A549 (cell line): ENCODE measurements at regions not wholly inside any gene's neighbourhood (a gene's known extent, or its start where the extent isn't known, plus 50 kb on each side); places are given as distances from the start of the nearest gene placed in this dataset.
A peak's percentile ranks its signal among the peaks of the same experiment; 100 is the strongest.

ENCODE experiments used
- ATAC-seq, 2 experiments: fragments of 200-7000 bp in 1 of 2; fragments of >200 bp in 1 of 2; cut with Nextera tagmentation in 1 of 2; cut with Tn5 transposase in 1 of 2; 3 replicates each; pipeline versions ENCODE4 v1.8.0 to v1.9.1; 2018 to 2020; ENCODE audit warnings: mild to moderate bottlenecking in 1 of 2, moderate library complexity in 1 of 2
- CTCF ChIA-PET: fragments of 300-600 bp; sonication (Branson Sonifier 250); formaldehyde crosslinking; extraction: SDS; loops from one replicate; lab custom pipeline; 2021; ENCODE audit warnings: antibody characterized with exemption, inconsistent platforms; lab: Yijun Ruan, JAX
- POLR2A ChIA-PET: fragments of 350-600 bp; formaldehyde crosslinking; extraction: SDS; loops from one replicate; lab custom pipeline; 2021; ENCODE audit warnings: antibody characterized with exemption, inconsistent platforms; lab: Yijun Ruan, JAX
- DNase-seq, 2 experiments: peaks; one replicate each; pipeline versions ENCODE4 v3.0.0 to v3.0.0-alpha.2; 2011 to 2016; ENCODE audit warnings: low read depth in 1 of 2, low spot score in 1 of 2
- FAIRE-seq: peaks from 2 replicates; lab custom pipeline; 2011; peaks lifted over from hg19 to GRCh38; lab: Jason Lieb, UNC
- H3K27ac ChIP-seq, 2 experiments: fragments of >200 bp; sonication (Bioruptor Twin); formaldehyde crosslinking; 3 replicates each; pipeline ENCODE4 v1.5.1; 2016 to 2017
- H3K4me1 ChIP-seq: fragments of >200 bp; sonication (Bioruptor Twin); formaldehyde crosslinking; 3 replicates; pipeline ENCODE4 v1.6.1; 2016
- H3K4me2 ChIP-seq: fragments of >200 bp; sonication (Bioruptor Twin); formaldehyde crosslinking; 3 replicates; pipeline ENCODE4 v1.6.1; 2016
- H3K4me3 ChIP-seq: fragments of >200 bp; sonication (Bioruptor Twin); formaldehyde crosslinking; 3 replicates; pipeline ENCODE4 v1.5.1; 2016
- H3K9me3 ChIP-seq: fragments of >200 bp; sonication (Bioruptor Twin); formaldehyde crosslinking; 3 replicates; pipeline ENCODE4 v1.6.1; 2016
- BHLHE40 ChIP-seq: IDR thresholded peaks from 2 replicates; pipeline ENCODE4 v1.6.1; 2012; ENCODE audit warnings: low read depth, low read length, inconsistent platforms
- CBX2 ChIP-seq: fragments of 200-600 bp; sonication (generic); IDR thresholded peaks from 2 replicates; pipeline ENCODE4 v1.6.1; 2016; ENCODE audit warnings: low read depth, mild to moderate bottlenecking, borderline replicate concordance
- CTCF ChIP-seq: fragments of >200 bp; sonication (Bioruptor Twin); formaldehyde crosslinking; IDR thresholded peaks from 3 replicates; pipeline ENCODE4 v1.5.1; 2016
- EHMT2 ChIP-seq: fragments of 200-600 bp; sonication (generic); IDR thresholded peaks from 2 replicates; pipeline ENCODE4 v1.6.1; 2016; ENCODE audit warnings: antibody characterized with exemption, low read depth, mild to moderate bottlenecking, moderate library complexity
- EP300 ChIP-seq, 2 experiments: fragments of >200 bp; sonication (Bioruptor Twin); formaldehyde crosslinking; IDR thresholded peaks; 2 replicates in 1 of 2; 3 replicates in 1 of 2; pipeline ENCODE4 v1.6.1; 2016 to 2017
- FOXS1 ChIP-seq: fragments of 250-450 bp; sonication (Bioruptor Pico); IDR thresholded peaks from 2 replicates; pipeline ENCODE4 v1.5.0; 2020; ENCODE audit warnings: mild to moderate bottlenecking, moderate library complexity
- HEYL ChIP-seq: fragments of 250-450 bp; sonication (Bioruptor Pico); IDR thresholded peaks from 2 replicates; pipeline ENCODE4 v1.8.0; 2021; ENCODE audit warnings: mild to moderate bottlenecking, moderate library complexity
- HOXB5 ChIP-seq: fragments of 250-450 bp; sonication (Bioruptor Pico); IDR thresholded peaks from 2 replicates; pipeline ENCODE4 v1.5.0; 2020; ENCODE audit warnings: mild to moderate bottlenecking, moderate library complexity
- JUNB ChIP-seq: fragments of >200 bp; sonication (Bioruptor Twin); formaldehyde crosslinking; IDR thresholded peaks from 2 replicates; pipeline ENCODE4 v1.6.1; 2016
- KDM1A ChIP-seq: fragments of 200-600 bp; sonication (generic); IDR thresholded peaks from 2 replicates; pipeline ENCODE4 v1.6.1; 2016; ENCODE audit warnings: low read depth, mild to moderate bottlenecking
- MAFK ChIP-seq: fragments of 450-650 bp; IDR thresholded peaks from 2 replicates; pipeline ENCODE4 v1.6.1; 2014; ENCODE audit not compliant: partially characterized antibody
- MYC ChIP-seq: IDR thresholded peaks from 2 replicates; pipeline ENCODE4 v1.6.1; 2012; ENCODE audit warnings: mild to moderate bottlenecking, inconsistent platforms, low read length, improper control_type of control experiment, borderline replicate concordance
- NFE2L2 ChIP-seq: fragments of 150-350 bp; conservative IDR thresholded peaks from 2 replicates; pipeline ENCODE4 v1.6.1; 2014; ENCODE audit warnings: low read length
- NPAS2 ChIP-seq: fragments of 250-450 bp; sonication (Bioruptor Pico); IDR thresholded peaks from 2 replicates; pipeline ENCODE4 v1.8.0; 2022; ENCODE audit warnings: mild to moderate bottlenecking, moderate library complexity, borderline replicate concordance
- POLR2A ChIP-seq: IDR thresholded peaks from 2 replicates; pipeline ENCODE4 v1.6.1; 2012; ENCODE audit warnings: mild to moderate bottlenecking, low read length
- RARB ChIP-seq: fragments of 250-450 bp; sonication (Bioruptor Pico); IDR thresholded peaks from 2 replicates; pipeline ENCODE4 v1.8.0; 2021; ENCODE audit warnings: mild to moderate bottlenecking, moderate library complexity
- RCOR1 ChIP-seq: fragments of 150-350 bp; IDR thresholded peaks from 2 replicates; pipeline ENCODE4 v1.6.1; 2014; ENCODE audit warnings: antibody characterized with exemption, low read length, low read depth
- RNF2 ChIP-seq: fragments of 200-600 bp; sonication (generic); IDR thresholded peaks from 2 replicates; pipeline ENCODE4 v1.6.1; 2016; ENCODE audit warnings: low read depth, mild to moderate bottlenecking, antibody characterized with exemption, moderate library complexity, borderline replicate concordance
- TFCP2L1 ChIP-seq: fragments of 250-450 bp; sonication (Bioruptor Pico); IDR thresholded peaks from 2 replicates; pipeline ENCODE4 v1.5.0; 2021; ENCODE audit warnings: mild to moderate bottlenecking
- ZFP36 ChIP-seq: fragments of 450-650 bp; IDR thresholded peaks from 2 replicates; pipeline ENCODE4 v1.6.1; 2014; ENCODE audit warnings: borderline replicate concordance; ENCODE audit not compliant: partially characterized antibody
- ZNF302 ChIP-seq: fragments of 250-450 bp; sonication (Bioruptor Pico); IDR thresholded peaks from 2 replicates; pipeline ENCODE4 v1.9.0; 2021; ENCODE audit warnings: inconsistent platforms, mild to moderate bottlenecking, moderate library complexity
- WGBS: methylation state at CpG from one replicate; pipeline ENCODE4 v1.1.6; 2017; ENCODE audit errors: missing lambda C conversion rate; 5-methylcytosine and 5-hydroxymethylcytosine counted together
- TF ChIP-seq, protein P1 (sequence below): IDR thresholded peaks from 2 replicates; pipeline ENCODE4 v1.6.1; 2012
- TF ChIP-seq, protein P2 (sequence below): IDR thresholded peaks from 2 replicates; pipeline ENCODE4 v1.6.1; 2012
- TF ChIP-seq, protein P3 (sequence below): IDR thresholded peaks from 2 replicates; pipeline ENCODE4 v1.6.1; 2012; ENCODE audit warnings: low read depth, borderline replicate concordance

DNA sequence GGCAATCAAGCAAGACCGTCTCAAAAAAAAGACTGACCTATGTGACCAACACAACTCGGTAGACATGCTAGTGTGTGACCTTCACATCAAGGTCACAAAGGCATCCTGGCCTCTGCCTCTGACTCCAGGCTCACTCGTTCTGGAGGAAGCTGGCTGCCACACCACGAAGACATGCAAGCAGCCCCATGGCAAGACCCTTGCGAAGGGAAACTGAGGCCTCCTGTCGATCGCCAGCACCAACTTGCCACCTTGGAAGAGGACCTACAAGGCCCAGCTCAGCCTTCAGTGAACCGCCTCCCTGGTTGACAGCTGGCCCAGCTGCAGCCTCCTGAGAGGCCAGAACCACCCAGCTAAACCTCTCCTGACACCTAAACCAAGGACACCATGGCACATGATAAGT is 79.3 kb upstream of the ASAP2 start:
- H3K4me1 ChIP-seq, result no peaks in the 10 kb centered on the region
- ATAC-seq (no peak), FAIRE-seq (no peak), DNase-seq (no peak)
- H3K4me3 ChIP-seq, result no peak overlapping the region
- WGBS, result 77% methylated on average over 8 of the region's 8 CpGs
- CTCF ChIA-PET, result interaction anchor here (1.4 to 7.5 kb wide), 2 partner anchors 8 to 13 kb away, joined by 3 to 61 read pairs; no protein-coding TSS in a partner anchor
- no peak overlapping the region for H3K4me2 ChIP-seq
- H3K27ac ChIP-seq, result no peak overlapping the region
- TF ChIP-seq RARB (CRISPR knock-in tag) (no peak), MYC (no peak), EHMT2 (no peak), NPAS2 (CRISPR knock-in tag) (no peak), EP300 (IDR thresholded peaks at IDR 0.05) (no peak), CBX2 (no peak), ZNF302 (CRISPR knock-in tag) (no peak), KDM1A (no peak), RCOR1 (no peak), HOXB5 (no peak), POLR2A (no peak), NFE2L2 (no peak), JUNB (no peak)
- TF ChIP-seq, protein P1, sequence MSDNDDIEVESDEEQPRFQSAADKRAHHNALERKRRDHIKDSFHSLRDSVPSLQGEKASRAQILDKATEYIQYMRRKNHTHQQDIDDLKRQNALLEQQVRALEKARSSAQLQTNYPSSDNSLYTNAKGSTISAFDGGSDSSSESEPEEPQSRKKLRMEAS, result no peak
- TF ChIP-seq, protein P2, sequence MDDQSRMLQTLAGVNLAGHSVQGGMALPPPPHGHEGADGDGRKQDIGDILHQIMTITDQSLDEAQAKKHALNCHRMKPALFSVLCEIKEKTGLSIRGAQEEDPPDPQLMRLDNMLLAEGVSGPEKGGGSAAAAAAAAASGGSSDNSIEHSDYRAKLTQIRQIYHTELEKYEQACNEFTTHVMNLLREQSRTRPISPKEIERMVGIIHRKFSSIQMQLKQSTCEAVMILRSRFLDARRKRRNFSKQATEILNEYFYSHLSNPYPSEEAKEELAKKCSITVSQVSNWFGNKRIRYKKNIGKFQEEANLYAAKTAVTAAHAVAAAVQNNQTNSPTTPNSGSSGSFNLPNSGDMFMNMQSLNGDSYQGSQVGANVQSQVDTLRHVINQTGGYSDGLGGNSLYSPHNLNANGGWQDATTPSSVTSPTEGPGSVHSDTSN, result no peak
- TF ChIP-seq, protein P3, sequence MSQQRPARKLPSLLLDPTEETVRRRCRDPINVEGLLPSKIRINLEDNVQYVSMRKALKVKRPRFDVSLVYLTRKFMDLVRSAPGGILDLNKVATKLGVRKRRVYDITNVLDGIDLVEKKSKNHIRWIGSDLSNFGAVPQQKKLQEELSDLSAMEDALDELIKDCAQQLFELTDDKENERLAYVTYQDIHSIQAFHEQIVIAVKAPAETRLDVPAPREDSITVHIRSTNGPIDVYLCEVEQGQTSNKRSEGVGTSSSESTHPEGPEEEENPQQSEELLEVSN, result no peak
- H3K9me3 ChIP-seq, result peaks cover 7% of the 10 kb centered on the region; the same call in 1 of the 3 replicates
- POLR2A ChIA-PET, result no interaction called here

DNA sequence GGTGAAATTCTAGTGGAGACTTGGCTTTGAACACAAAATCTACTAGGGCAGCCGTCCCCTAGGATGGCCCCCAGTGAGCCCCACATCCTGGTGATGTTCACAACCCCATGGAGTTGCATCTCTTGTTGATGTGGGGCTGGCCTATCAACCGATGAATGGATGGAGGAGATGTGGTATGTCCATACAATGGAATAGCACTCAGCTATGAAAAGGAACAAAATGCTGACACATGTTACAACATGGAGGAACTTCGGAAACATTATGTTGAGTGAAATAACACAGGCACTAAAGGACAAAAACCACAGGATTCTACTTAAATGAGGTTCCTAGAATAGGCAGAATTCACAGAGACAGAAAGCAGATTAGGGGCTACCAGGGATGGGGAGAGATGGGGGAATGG is 80.1 kb upstream of the ASAP2 start:
- FAIRE-seq, result no peak
- CTCF ChIA-PET, result interaction anchor here (1.4 to 7.5 kb wide), 2 partner anchors 9 to 14 kb away, joined by 3 to 61 read pairs; no protein-coding TSS in a partner anchor

DNA sequence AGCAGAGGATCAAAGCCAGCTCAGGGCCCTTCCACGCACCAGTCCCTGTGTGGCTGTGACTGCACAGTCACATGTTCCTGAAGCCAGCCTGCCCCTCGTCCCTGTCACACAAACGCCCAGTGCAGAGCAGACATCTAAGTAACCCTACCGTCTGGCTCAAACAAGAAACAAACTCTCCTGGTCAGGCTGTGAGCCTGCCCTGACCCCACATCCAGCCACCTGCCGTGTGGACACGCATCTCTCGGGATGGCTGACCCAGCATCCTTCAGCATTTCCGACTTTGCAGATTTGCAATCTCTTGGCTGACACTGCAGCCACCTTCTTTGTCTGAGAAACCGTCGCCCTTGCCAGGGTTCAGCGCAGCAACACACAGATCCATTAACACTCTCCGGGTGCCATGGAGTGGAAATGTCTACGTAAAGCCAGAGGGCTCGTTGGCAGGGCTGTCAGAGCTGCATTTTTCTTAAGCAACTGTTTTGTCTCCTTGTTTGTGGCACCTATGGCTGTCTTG is 82.3 kb upstream of the ASAP2 start:
- CTCF ChIA-PET, result interaction anchor here (1.4 to 7.5 kb wide), 2 partner anchors 16 to 251 kb away, joined by 4 to 61 read pairs; no protein-coding TSS in a partner anchor
- no peak for DNase-seq
- WGBS, result 77% methylated on average over 14 of the region's 14 CpGs
- ATAC-seq, result peak; percentile 32 to 43; a peak in 4 of 6 replicates
- no peak overlapping the region for H3K4me3 ChIP-seq
- TF ChIP-seq BHLHE40 (no peak), CTCF (no peak), RNF2 (no peak), POLR2A (no peak), ZFP36 (no peak), RCOR1 (no peak), FOXS1 (CRISPR knock-in tag) (no peak), HEYL (CRISPR knock-in tag) (no peak), TFCP2L1 (CRISPR knock-in tag) (no peak)
- FAIRE-seq, result no peak
- H3K27ac ChIP-seq, result no peak overlapping the region
- peaks cover 7% of the 10 kb centered on the region; the same call in 1 of the 3 replicates for H3K9me3 ChIP-seq
- no peaks in the 10 kb centered on the region for H3K4me1 ChIP-seq
- POLR2A ChIA-PET, result no interaction called here
- H3K4me2 ChIP-seq, result no peak overlapping the region

More for the DNA sequence above, 80.1 kb upstream of the ASAP2 start:
- Histone ChIP-seq H3K9me3 (peaks cover 7% of the 10 kb centered on the region; the same call in 1 of the 3 replicates), H3K27ac (no peak overlapping the region), H3K4me2 (no peak overlapping the region), H3K4me1 (no peaks in the 10 kb centered on the region), H3K4me3 (no peak overlapping the region)
- TF ChIP-seq MAFK, result peak; percentile 44
- no peak for TF ChIP-seq NFE2L2
- ATAC-seq (no peak), DNase-seq (no peak)
- WGBS, result 64% methylated on average over 3 of the region's 3 CpGs
- POLR2A ChIA-PET, result no interaction called here
